ENCODE measurements at regions not wholly inside any gene's neighbourhood (a gene's known extent, or its start where the extent isn't known, plus 50 kb on each side); places are given as distances from the start of the nearest gene placed in this dataset.

DNA sequence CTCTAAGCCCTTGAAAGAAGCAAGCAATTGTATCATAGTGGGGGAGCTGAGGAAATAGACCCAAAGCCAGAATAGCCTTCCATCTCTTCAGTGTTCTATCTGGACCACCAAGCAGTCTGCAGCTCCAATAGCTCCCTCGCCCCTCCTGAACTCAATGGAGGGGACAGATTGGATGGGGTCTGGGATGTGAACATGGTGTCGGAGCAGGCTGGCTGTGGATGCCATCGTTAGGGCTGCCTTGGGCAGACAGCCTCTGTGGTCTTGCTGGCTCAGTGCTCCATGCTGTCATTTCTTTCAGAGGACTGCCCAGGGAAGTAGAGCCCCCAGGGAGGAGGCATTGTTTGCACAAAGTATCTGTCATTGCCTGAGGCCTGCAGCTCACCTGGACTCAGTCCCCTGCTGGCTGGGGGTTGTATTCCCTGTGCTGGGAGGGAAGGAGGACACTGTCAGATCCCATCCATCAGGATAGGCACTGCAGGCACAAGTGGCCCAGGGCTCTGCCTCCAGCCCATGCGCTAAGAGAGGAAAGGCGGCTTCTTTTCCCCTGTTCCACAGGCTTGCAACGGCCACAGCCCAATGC is 537.7 kb downstream of the BUD13 start:
- no peak for DNase-seq

DNA sequence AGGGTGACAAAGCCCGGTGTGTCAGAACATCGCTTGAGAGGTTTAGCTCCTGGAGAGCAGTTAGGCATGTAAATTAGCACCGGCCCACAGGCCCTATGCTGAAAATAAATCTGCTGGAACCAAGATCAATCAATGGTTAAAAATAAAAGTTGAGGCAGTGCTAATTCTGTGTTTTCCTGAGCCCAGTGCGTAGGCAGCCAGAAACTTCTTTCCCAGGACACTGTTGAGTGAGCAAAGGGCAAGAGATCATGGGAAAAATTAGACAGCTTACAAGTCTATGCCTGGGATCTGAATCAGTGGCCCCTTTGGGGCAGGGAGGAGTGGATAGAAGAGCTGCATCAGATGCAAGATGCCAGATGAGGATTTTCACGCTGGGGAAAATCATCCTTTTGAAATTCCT is 539.2 kb downstream of the BUD13 start:
- DNase-seq: no peak

DNA sequence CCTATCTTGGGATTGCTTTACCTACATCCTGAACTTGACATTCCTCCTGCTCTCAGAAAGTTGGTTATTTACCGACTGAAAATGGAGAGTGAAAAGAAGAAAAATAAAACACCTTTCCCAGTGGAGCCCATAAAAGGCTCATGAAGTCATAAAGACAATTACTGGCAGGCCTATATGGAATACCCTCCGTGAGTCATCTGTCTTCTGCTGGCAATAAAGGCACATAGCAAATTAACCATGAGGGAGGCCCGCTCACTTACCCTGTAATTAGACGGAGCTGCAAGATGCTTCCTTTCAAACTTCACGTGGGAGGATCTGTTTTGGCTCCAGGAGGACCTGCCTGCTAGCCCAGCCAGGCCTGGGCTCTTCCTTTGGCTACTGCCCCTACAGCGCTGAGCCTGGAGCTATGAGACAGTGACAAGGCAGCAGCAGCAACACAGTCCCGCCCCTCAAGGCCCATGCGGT is 540.4 kb downstream of the BUD13 start:
- no peak for DNase-seq

DNA sequence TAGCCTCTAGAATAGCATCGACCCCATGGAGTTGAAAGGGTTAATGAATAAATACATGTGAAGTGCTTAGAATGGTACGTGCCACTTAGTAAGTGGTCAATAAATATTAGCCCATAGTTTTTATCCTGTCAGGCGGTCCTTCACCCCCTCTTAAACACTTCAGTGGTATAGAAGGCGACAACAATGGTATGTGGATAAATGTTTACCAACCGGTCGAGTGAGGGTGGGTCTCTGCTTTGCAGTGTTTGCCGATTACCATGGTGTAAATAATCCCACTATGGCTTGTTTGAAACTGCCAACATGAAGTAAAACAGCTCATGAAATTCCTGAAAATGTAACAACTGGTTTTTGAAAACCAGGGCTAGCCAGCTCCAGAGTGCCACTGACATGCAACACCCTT is 541.2 kb downstream of the BUD13 start:
- DNase-seq: no peak

DNA sequence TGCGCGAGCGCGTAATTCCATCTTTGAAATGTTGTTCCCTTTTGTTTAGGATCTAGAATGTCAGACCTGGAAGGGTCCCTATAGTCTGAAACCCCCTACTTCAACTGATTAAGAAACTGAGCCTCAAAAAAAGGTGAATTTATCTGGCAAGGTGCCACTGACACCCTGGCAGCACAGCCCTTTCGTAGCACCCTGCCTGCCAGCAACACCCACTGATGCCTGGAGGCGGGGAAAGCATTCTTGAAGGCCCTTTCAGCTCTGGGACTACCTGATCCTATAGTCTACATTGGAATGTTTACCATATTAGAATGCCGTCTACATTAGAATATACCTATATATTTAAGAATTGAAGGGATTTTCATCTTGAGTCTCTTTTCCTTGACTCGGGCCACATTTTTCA is 542.3 kb downstream of the BUD13 start:
- no peak for DNase-seq

DNA sequence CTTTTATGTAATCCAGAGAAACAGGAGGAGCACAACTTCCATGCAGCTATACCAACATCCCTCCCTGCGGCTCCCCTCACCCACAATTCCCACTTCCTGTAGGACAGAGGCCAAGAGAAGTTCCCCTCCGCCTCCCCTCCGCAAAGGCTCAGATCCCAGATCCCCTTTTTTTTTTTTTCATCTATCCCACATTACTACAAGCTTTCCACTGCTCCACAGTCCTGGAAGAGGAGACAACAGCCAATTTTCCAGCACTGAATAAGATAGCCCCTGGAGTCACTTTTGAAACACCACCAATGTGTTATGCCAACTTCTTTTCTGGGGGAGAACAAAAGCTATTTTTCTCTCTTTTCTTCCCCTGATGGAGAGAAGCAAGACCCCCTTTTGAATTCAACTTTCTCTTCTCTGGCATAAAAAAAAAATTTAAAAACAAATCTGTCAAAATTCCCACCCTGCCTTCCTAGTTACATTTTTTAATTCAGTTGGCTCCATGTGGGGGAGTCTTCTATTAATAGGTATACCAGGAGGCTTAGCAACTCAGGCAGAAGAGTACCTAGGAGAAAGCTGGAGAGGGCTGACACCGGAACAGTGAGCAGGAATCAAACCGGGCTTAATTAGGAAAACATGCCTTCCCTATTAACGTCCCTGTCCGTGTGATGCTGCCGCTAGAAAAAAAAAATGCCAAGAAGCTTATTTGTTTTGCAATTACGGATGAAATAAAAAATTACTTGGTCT is 543.4 kb downstream of the BUD13 start:
- DNase-seq: no peak

DNA sequence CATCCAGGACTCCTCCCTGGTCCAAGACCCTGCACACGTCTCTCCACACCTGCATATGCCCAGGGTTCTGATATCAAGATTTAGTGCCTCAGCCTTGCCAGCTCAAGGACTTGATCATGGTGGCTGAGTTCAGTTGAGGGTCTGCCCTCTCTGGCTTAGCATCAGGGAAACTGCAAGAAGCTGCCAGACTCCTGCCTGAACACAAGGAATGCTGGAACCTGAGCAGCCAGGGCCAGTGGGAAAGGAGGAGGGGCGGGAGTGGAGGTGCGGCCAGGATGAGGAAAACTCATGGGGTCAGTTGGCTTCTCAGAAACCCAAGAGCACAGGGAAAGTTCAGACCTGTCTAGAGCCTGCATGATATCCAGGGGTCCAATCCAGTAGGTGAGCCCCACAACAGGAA is 546.1 kb downstream of the BUD13 start:
- no peak for DNase-seq

DNA sequence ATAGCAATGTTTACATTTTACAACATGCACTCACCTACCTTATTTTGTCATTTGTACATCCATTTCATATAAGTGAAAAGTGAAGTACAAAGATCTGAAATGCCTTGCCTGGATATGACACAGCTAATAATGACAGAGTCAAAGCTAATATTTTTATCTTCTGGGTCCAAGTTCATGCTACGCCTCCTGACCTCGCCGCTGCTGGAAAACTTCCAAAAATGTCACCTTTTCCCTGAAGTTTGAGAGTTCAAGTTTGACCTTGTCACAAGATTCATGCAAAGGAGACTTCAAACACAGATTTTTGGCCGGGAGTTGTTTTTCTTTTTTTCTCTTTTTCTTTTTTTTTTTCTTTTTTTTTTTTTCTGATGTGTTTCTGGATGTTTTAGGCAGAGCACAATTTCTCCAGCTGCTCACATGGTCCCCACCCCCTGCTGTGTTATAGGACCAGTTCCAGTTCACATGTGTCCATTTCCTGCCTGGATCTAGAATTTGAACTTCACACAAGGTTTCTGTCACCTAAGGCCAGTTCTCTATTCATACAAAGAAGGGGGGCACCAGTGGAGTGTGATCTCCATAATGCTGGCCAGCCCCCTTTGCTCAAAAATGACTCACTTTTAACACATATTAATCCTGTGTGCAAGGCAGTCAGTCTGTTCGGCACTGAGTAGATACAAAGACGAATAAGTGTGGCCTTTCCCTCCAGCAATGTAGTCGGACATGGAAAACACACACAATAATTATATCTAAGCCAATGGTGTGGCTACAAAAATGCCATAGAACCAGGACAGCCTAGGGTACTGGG is 546.8 kb downstream of the BUD13 start:
- no peak for DNase-seq

DNA sequence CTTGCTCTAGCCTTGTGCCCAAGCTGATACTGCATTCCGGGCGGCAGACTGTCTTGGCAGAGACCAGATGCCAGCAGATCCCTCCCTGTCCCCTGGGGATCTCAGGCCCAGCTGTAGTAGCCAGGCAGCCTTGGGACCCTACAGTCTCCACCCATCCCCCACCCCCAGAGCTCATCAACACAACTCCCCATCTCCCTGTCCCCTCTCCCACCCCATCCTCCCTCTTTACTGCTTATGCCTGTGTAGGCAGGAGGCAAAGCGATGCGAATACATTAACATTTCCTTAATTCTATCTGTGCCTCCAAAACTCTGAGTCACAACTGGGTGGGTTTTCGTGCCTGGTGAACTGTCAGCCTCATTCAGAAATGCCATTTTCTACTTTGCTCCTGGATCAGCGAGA is 547.6 kb downstream of the BUD13 start:
- DNase-seq: peak; percentile 76

DNA sequence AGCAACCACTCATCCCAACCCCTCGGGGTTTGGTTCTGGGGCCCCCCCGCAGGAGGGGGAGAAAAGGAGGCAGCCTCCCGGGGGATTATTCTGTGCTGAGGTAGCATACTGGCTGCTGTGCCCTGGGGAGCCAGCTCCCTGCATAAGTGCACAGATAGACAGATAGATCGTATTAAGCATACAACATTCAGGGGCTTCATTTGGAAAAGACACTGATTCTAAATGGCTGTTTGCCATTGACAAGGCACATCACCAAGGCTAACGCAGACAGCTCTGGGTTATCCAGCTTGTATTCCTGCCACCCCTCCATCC is 547.9 kb downstream of the BUD13 start:
- DNase-seq: no peak

DNA sequence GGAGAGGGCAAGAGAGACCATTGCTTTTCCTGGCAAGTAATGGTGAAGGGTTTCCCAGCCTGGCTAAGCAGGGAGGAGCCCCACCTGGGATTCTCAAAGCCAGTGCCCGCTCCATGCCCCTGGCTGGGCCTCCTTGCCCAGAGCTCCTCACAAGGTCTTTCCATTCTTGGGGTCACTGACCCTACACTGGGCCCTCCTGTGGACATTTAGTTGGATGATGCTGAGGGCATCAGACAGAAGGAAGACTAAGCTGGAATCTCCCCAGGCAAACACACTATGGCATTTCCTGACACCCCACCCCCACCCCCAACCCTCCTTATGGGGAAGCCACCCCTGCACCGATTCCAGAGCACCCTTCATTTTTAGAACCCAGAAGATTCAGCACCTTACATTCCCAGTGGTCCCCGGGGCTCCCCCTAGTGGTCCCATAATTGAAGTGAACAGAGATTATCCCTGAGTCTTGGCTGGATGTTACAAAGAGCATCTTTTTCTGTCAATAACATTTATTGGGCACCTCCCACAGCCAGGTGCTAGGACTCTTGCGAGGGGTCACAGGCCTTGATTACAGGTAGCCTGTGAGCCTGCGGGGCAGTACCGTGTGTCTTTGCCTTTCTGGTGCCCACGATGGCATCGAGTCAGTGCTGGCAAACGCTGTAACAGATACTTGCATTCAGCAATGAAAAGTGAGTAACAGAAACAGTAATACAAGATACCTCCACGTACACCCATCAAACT is 548.5 kb downstream of the BUD13 start:
- no peak for DNase-seq

DNA sequence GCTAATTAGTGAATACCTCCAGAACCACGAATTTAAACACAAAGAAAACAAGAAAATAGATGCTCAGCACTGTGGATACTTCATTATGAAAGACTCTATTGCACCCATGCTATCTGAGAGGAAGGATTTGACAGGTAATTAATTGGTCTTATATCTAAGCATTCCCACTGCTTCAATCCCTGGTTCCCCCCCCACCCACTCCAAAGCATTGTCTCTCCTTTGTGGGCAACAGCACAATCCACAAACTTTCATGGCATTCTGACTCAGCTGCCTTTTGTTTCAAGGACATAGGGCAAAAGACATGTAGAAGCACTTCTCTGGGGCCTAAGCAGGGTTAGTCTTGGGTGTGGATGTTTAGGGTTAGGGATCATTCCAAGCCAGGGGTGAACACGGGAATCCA is 551.4 kb downstream of the BUD13 start:
- no peak for DNase-seq

DNA sequence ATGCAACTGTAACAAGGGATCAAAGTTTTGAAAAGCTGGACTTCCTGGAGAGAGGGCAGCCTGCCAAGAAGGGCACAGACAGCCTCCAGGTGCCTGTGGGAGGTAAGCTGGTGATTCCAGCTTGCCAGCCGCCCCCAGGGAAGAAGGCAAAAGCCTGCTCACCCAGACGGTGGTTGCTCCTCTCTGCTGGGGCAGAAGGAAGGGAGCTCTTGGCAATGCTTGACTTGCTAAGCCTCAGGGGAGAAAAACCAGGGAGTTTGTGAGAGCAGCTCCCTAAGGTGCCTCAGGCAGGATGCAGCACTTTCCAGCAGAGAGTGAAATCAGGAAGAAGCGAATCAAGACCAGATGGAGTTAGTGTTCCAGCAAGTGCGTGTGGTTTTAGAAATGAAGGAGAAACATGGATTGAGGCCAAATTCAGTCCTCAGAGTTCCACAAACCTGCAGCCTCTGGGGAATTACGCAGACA is 553.6 kb downstream of the BUD13 start:
- DNase-seq: no peak

DNA sequence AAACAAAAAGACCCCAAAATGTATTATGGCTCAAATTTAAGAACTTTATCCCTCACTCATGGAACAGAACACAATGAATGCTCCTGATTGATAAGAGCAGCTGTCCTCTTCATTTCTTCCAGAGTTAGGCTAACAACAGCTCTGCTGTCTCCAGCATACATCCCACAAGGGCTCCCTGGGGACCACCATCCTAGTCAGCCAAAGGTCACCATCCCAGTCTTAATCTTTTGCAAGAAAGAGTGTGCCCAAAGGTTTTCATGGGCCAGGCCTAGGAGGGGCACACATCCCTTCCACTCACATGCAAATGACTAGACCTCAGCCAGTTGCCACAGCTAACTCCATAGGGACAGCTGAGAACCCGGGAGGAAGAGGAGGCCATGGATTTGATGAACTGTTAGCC is 555.3 kb downstream of the BUD13 start:
- no peak for DNase-seq

DNA sequence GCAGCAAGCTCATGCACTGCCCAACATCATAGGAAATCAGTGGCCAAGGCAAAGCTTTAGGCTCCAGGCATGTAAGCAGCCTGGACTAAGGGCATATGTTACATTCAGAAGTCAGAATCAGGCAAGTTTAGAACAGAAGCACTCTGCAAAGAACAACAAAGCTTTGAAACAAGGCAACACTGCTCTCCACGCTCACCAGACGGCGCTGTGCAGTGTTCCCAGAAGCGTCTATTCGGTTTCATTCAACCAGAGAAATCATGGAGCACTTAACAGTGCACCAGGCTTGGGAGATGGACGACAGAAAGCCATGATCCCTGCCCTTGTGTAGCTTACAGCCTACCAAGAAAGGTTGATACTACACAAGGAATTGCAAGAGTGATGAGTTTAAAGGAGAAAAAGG is 555.8 kb downstream of the BUD13 start:
- DNase-seq: no peak

DNA sequence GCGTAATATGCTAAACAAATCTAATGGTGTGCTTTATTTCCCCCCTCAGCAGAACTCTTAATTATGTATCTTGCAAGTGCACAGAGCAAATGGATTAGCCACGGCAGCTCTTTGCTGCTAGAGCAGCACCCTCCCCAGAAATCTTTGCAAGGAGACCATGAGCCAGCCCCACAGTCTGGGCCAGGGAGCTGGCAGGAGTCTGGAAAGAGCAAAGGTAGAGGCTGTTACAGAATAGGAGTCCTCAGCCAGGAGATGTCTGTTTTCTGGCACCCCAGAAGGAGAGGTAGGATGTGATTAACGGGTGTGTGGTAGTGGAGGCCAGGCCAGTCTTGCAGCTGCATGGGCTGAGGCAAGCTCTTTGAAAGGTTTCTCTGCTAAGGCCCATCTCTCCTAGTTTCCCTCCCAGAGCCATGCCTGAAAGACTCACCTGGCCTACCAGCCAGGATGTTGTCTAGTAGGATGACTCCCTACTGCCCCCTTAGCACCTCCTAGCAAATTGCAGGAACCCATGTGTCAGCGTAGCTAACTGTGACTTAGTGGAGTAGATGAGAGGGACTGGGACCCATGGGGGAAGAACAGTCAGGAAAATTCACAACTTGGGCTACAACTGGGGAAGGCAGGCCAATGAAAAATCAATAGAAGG is 557.2 kb downstream of the BUD13 start:
- DNase-seq: no peak

DNA sequence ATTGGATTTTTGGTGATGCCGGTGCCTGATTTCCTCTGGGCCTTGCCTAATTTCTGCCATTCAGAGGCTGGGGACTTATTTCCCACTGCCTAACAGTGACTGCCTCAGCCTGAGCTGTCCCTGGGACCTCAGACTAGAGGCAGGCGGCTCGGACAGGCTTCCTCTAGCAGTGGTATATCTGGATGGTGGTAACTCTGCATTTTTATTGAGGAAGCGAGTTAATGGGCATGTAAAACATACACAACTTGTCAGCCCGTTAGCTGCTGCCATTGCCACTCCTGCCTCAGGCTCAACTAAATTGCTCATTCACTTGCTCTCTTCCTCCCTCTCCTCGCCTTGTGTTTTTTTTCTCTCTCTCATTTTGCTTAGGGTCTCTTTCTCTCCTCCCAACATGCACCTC is 561.6 kb downstream of the BUD13 start:
- DNase-seq: no peak

DNA sequence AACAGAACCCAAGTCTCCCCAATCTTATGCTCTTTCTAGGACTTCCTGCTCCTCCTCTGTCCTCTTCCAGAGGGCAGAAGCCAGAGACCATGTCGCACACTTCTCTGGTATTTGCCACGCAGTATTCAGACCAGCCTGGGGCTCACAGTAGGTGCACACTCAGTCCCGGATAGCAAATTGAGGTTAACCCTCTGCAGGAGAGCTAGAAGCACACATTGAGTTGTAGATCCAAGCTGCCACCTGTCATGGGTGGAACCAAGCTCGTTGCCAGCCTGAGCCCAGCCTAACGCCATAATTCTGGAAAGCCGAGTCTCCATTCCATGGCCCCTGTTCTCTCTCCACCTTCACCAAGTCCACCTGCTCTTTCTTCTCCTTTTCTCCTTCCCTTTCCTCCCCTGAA is 562.1 kb downstream of the BUD13 start:
- no peak for DNase-seq

DNA sequence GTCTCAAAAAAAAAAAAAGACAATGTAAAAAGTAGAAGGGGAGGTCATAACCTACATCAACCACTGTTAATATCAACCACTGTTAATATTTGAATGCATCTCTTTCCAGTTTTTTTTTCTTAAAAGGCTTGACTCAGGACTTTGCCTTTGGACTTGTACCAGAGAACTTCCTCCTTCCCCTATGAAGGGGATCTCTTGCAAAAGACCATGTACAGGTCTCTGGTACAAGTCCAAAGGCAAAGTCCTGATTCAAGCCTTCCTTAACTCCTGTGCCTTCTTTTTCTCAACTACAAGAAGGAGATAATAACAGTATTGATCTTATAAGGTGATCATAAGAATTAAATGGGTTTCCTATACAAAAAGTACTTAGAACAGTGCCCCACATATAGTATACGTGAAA is 563.5 kb downstream of the BUD13 start:
- DNase-seq: no peak

DNA sequence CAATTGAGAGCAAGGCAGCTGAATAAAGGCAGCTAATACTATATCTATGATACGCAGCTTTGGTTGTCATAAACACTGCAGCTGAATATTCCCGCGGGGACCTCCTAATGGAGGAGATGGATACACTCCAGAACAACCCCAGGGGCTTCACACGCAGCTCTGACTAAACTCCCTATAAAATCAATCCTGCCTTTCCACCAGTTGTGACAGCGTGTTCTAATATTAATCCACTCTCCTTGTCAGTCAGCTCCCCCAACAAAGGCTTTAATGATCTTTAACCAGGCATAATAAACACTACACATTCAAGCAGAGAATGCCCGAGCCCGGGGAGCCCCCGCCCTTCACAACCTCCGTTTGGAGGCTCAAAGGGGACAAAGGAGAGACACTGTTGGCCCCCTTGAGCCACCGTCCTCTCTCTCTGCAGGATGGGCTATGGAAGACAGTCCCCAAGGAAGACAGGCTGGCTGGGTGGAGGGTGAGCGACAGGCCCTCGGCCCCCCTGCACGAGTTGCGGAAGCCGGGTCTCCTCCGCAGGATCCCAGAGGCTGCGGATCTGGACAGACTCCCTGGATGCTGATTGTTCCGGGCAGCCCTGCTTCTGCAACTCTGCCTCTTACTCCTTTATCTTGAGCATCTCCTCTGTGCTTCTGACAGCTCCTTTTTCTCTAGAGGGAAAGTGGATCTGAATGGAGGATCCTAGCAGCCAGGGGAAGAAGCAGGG is 565.2 kb downstream of the BUD13 start:
- DNase-seq: no peak

DNA sequence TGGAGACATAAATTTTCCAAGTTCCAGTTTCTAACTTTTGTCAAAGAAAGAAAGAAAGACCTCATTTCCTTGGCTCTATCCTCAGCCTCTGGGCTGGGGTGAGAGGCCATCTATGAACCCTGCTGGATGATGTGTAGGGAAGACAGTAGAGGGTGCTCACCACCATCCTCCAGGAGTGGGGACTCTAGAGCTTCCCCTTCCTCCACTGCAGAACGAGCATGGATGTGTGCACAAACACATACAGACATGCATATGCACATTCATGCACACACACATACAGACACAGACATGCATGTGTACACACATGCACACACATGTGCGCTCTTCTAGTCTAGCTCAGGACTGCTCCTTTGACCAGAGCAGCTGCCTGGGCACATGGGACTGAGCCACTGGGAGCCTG is 565.8 kb downstream of the BUD13 start:
- DNase-seq: no peak

DNA sequence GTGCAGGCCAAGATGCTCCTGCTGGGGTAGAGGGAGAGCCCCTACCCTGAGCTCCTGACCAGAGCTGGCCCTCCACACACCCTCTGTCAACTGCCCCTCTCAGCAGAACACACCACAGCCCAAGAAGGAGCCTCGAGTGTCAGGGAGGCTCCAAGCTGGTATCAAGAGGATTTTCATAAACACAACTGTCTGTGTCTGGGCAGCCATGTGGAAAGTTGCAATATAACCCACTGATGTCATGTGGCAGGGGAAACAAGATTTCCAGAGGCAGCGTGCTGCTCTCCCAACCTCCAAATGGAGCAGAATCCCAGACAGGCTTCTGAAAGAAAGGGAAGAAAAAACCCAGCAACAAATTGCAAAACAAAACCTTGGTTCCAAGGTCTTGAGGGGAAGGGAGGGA is 569.9 kb downstream of the BUD13 start:
- no peak for DNase-seq

Data from NCI-H524 treated with DMSO at 0.1 percent for 48 hours (cell line).